ENCODE measurements at regions not wholly inside any gene's neighbourhood (a gene's known extent, or its start where the extent isn't known, plus 50 kb on each side); places are given as distances from the start of the nearest gene placed in this dataset.

DNA sequence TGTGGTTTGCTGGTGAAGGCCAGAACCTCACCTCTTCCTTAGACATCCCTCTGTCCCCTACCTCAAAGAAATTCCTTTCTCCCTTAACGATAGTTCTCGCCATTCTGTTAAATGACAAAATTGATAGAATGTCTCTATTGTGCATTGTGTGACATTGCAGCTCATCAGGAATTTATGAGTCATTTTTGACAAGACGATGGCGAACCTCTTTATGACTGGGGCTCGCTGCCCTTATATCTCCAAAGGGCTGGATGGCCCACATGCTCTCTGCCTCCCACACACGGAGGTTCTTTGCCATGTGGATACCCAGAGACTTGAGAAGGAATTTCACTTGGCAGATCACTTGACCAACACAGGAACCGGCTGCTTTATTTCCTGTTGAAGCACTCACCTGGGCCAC, 66.8 kb upstream of the RPS6KA2 start:
- no peak for DNase-seq (ENCODE audit: low spot score)

DNA sequence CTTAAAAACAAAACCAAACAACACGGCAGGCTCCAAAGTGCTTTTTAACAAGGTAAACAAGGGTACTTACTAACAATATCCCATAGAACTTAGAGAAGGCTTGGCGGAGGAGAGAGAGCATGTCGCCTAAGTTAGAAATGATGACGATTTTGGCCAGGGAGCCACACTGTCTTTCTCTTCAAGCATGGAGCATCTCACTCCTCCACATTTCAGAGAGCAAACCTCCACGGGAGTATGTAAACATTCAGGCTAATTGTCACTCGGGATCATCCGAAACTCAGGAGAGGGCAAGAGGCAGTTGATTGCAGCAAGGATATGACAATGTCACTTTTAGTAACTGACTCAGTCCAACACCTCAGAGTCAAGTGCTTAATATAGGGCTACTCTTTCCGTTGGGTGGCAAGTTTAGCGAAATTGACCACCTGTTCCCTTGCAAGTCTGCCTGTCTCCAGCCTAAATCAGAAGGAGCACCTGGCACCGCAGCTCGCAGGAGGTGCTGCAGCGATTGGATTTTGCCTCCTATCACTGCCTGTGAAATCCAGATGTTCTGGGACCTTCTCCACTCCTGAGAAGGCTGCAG, 65.8 kb upstream of the RPS6KA2 start:
- no peak for DNase-seq (ENCODE audit: low spot score)

DNA sequence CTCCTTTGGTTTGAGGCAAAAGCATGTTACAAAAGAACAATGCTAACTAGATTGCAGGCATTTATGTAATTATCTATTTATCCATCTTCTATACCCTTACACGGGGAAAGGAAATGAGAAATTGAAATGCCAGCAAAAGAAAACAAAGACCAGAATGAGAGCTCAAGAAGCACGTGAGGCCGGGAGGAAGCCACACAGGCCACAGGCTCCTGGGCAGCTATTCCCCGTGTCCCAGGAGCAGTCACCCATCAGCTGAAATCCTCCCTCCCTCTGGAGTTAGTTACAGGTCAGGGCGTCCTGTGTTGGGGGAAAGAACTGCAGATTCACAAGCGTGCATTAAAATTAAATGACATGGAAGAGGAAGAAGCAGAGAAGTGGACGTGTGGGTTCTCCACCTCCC, 64.7 kb upstream of the RPS6KA2 start:
- no peak for DNase-seq (ENCODE audit: low spot score)

- no peak for DNase-seq (ENCODE audit: low spot score)
These were observed 64.1 kb upstream of the RPS6KA2 start for GRCh38 chr6:166691199-166691598.

DNA sequence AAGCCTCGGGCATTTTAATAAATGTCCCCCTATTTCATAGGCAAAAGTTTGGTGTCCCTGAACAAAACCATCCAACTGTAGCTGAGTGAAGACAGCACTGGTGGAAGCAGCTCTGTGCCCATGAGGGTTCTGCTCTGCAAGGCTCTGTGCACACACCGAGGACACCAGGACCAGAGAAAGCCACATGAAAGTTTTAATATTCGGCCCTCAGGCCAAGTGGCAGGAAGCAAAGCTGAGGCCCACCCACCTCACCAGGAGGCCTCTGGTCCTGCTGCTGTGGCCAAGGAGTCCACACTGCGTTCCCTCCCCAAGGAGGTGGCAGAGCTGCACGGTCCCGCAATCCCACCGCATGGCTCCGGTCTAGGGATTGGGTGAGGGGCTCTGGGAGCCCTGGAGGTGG, 62.6 kb upstream of the RPS6KA2 start:
- no peak for DNase-seq (ENCODE audit: low spot score)

DNA sequence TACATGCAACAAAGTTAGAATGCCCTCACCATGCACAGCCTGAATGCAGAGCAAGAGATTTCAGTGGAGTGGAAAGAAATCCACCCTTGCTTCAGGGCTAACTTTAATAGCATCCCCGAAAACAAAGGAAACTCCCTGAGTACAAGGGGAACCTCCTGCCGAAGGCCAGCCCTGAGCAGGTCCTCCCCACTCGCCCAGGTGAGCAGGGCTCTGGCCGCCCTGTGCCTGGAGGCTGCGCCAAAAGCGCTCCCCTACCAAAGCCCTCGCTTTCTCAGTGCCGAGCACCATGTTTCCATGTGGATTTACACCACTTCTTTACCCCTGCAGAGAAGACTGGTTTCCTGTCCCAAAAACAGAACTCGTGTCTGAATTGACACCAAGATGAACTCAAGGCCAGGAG, 61.9 kb upstream of the RPS6KA2 start:
- no peak for DNase-seq (ENCODE audit: low spot score)

- DNase-seq (ENCODE audit: low spot score): no peak
These were observed 60.8 kb upstream of the RPS6KA2 start for GRCh38 chr6:166687879-166688205.

DNA sequence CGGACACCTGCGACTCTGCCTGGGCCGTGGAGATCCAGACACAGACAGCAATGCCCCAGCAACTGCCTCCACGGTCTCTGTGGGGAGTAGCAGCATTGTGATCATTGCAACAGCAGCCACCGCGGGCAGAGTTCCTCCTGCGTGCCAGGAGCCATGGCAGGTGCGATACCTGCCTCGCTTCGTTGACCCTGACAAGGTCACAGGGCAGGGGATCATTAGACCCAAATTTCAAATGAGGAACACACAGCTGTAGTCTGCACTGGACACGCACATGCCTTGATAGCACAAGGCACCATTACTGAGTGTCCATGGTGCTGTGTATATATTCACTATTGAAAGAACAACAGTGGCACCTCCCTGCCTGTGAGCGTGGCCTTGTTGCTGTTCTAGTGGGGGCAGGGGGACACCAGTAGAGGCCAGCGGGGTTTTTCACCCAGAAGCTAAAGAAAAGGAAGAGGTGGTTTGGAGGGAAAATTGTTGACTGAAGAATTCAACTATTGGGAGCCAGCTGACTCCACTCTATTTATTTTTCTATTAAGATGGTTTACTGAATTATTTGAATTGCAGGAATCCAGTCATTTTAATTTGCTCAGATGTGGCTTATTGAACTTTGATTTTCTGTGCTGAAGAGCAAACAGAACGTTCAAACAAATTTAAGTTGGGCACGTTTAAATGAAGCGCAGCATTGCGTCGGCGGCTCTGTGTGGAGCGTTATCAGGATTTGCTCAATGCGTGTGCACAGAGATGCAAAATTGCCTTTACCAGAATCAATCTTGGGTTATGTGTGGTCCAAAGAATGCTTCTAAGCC, 60.2 kb upstream of the RPS6KA2 start:
- no peak for DNase-seq (ENCODE audit: low spot score)

DNA sequence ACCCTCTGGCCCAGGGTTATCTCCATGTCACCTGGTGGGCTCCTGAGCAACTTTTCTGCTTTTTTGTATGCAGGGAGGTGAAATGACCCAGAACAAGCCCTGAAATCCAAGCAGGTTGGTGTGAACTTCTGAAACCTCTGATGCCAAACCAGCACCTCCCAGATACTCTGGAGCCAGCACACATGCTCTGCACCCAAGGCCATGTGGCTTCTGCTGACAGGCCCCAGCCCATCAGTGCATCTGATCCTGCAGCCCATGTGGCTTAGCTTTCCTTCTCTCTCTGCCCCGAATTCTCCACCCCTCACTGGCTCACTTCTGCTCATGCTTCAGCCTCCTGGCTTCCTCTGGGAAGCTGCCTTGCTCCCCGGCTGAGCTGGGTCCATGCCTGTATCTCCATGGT, 59.3 kb upstream of the RPS6KA2 start:
- no peak for DNase-seq (ENCODE audit: low spot score)

DNA sequence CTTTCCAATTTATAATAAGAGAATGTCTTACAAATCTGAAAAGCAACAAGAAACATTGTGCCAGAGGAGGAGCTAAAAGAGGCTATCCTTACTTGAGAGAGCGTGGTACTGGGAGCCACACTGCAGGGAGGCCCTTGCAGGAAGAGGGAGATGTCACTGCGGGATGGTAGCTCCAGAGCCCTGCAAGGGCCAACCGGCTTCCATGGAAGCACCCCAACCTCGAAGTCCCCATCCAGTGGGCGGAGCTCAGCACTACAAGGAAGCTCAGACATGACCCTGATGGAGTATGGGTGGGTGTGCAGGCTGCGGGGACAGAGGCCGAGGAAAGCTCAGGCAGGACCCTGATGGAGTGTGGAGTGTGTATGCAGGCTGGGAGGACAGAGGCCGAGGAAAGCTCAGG, 57.8 kb upstream of the RPS6KA2 start:
- no peak for DNase-seq (ENCODE audit: low spot score)

DNA sequence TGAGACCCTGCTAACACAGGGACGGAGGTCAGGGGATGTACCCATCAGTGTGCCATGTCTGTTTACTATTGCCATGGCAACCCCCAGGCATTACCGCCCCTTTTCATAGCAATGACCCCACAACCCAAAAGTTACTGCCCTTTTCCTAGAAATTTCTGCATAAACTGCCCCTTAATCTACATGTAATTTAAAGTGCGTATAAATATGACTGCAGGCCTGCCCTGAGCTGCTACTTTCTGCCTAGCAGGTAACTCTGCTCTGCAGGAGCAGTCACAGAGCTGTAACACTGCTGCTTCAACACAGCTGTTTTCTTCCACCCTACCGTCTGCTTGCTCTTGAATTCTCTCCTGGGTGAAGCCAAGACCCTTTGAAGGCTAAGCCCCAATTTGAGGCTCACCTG, 57.1 kb upstream of the RPS6KA2 start:
- DNase-seq (ENCODE audit: low spot score): no peak

GRCh38 chr6:166683477-166683876, 56.4 kb upstream of the RPS6KA2 start:
- no peak for DNase-seq (ENCODE audit: low spot score)

DNA sequence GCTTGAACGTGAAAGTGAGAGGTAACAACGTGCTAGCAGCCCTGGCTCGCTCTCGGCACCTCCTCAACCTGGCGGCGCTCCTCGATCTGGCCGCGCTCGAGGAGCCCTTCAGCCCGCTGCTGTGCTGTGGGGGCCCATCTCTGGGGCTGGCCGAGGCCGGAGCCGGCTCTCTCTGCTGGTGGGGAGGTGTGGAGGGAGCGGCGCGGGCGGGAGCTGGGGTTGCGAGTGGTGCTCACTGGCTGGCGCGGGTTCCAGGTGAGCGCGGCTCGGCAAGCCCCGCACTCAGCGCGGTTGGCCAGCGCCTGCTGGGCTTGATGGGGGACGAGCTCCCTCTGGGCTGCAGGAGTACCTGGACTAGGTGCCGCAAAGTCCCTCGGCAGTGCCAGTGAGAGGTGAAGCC, 52.5 kb upstream of the RPS6KA2 start:
- no peak for DNase-seq (ENCODE audit: low spot score)

DNA sequence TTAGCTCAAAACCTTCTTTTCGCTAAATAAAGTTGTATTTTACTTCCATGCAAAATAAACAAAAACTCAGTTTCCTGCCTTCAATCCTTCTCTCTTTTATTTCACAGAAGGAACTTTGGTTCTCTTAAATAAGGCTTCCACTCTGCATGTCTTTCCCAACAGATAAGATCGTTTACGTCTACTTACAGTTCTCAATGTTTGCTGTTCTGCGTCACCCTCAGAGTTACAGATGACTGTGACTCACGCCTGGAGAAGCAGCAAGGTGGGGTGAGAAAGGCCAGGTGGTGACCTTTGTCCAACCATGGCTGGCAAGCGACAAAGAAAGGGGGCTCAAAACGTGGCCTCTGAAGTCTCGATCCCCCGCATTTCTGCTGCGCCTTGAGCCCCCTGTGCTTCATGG, 51.4 kb upstream of the RPS6KA2 start:
- DNase-seq (ENCODE audit: low spot score): no peak

DNA sequence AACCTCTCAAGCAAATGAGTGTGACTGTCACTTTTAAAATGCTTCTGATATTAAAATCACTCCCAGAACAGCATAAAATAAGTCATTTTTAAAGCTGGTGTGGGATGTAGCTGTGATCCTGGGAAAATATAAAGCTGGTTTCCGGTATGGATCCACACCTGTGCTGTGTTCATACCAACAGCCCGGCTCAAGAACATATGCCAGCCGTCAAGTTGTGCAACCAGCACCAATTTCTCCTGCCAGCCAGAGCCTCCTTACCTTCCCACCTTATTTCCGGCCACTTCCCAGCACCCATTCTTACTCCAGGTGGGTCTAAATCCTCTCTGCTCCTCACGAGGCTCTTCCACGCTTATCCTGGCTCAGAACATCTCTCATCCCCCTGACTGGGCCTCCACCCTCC, 50.9 kb upstream of the RPS6KA2 start:
- no peak for DNase-seq (ENCODE audit: low spot score)
